ENCODE measurements at regions not wholly inside any gene's neighbourhood (a gene's known extent, or its start where the extent isn't known, plus 50 kb on each side); places are given as distances from the start of the nearest gene placed in this dataset.

DNA sequence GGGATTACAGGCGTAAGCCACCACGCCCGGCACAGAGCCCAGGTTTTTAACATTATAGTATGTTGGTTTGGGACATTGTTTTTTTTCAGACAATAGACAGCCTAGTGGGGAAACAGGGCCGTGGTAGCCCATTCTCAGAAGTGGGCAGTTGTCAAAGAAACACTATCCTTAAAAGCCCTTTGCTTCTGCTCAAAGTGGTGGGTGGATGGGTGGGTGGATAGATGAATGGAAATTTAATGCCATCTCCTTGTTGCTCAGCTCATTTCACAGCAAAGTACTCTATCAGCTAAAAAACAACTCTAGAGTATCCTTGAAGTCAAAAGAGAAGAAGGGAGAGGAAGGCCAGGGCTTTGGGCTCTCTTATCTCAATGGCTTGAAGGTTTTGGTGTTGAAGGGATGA, 137.8 kb downstream of the RRAGC start:
- Mint-ChIP-seq H3K9me3 (ENCODE audit: low read depth, unreplicated experiment) (no peaks in the 10 kb centered on the region), H3K4me1 (ENCODE audit: low read depth, unreplicated experiment) (no peaks in the 10 kb centered on the region), H3K27me3 (ENCODE audit: unreplicated experiment) (peaks cover 96% of the 10 kb centered on the region), H3K4me3 (ENCODE audit: low read depth, unreplicated experiment) (no peak overlapping the region), H3K27ac (ENCODE audit: unreplicated experiment) (no peak overlapping the region), H3K36me3 (ENCODE audit: insufficient read depth, unreplicated experiment) (no peaks in the 10 kb centered on the region)
- no TSS peak for BruUV-seq (replicated peaks)
- intact Hi-C loops (cut with micrococcal nuclease; ENCODE audit: unreplicated experiment) = no loop called here
- no peak for DNase-seq
- TF ChIP-seq, protein P1, sequence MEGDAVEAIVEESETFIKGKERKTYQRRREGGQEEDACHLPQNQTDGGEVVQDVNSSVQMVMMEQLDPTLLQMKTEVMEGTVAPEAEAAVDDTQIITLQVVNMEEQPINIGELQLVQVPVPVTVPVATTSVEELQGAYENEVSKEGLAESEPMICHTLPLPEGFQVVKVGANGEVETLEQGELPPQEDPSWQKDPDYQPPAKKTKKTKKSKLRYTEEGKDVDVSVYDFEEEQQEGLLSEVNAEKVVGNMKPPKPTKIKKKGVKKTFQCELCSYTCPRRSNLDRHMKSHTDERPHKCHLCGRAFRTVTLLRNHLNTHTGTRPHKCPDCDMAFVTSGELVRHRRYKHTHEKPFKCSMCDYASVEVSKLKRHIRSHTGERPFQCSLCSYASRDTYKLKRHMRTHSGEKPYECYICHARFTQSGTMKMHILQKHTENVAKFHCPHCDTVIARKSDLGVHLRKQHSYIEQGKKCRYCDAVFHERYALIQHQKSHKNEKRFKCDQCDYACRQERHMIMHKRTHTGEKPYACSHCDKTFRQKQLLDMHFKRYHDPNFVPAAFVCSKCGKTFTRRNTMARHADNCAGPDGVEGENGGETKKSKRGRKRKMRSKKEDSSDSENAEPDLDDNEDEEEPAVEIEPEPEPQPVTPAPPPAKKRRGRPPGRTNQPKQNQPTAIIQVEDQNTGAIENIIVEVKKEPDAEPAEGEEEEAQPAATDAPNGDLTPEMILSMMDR (IDR thresholded peaks at IDR 0.05; ENCODE audit: unreplicated experiment) = no peak
- CTCF ChIA-PET = no interaction called here

DNA sequence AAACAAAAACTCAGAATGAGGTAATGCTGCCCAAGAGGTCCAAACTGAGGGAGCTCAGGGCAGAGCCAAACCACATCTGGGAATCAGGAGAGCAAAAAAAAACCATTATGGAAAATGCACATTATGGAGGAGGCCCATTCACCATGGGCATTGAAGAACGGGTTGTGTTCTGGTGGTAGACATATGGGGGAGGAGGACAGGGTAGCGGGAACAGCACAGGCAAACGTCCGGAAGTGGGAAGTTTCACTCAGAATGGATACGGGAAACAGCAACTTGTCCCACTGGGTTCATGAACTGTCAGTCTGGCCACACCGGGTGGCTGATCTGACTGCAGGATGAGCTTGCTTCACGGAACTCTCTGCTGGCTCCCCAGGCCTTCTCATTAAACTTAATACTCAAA, 139.7 kb downstream of the RRAGC start:
- Mint-ChIP-seq H3K36me3 (ENCODE audit: insufficient read depth, unreplicated experiment) (no peaks in the 10 kb centered on the region), H3K4me3 (ENCODE audit: low read depth, unreplicated experiment) (no peak overlapping the region), H3K4me1 (ENCODE audit: low read depth, unreplicated experiment) (no peaks in the 10 kb centered on the region), H3K27ac (ENCODE audit: unreplicated experiment) (no peak overlapping the region), H3K9me3 (ENCODE audit: low read depth, unreplicated experiment) (no peaks in the 10 kb centered on the region), H3K27me3 (ENCODE audit: unreplicated experiment) (peaks cover 79% of the 10 kb centered on the region)
- TF ChIP-seq, protein P1 (IDR thresholded peaks at IDR 0.05; ENCODE audit: unreplicated experiment) = no peak
- intact Hi-C loops (cut with micrococcal nuclease; ENCODE audit: unreplicated experiment) = no loop called here
- BruUV-seq (replicated peaks) = no TSS peak
- CTCF ChIA-PET = interaction anchor here (0.6 to 0.7 kb wide), 3 partner anchors 23 to 152 kb away, joined by 3 to 4 read pairs (median 3); no protein-coding TSS in a partner anchor
- DNase-seq = no peak

DNA sequence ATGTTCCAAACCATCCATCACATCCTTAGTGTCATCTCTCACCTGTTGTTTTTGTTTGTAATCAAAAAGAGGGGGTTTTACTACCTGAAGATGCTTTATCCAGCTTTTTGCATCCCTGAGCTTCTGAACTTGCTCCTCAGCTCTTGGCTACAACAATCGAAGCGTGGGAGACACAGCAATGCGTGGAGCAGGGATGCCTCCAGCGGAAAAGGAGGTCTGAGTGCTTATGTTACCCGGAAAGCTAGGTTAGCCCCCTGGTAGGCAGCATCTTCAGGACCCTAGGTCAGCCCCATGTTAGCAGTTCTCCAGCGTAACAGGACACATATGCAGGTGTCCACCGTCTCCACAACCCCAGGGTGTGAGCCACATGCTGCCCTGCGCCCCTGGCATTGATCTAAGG, 141.5 kb downstream of the RRAGC start:
- peaks cover 75% of the 10 kb centered on the region for H3K27me3 Mint-ChIP-seq (ENCODE audit: unreplicated experiment)
- no TSS peak for BruUV-seq (replicated peaks)
- no peak overlapping the region for H3K27ac Mint-ChIP-seq (ENCODE audit: unreplicated experiment)
- intact Hi-C loops (cut with micrococcal nuclease; ENCODE audit: unreplicated experiment) = no loop called here
- DNase-seq = no peak
- no peaks in the 10 kb centered on the region for H3K36me3 Mint-ChIP-seq (ENCODE audit: insufficient read depth, unreplicated experiment)
- H3K9me3 Mint-ChIP-seq (ENCODE audit: low read depth, unreplicated experiment) = no peaks in the 10 kb centered on the region
- no peak overlapping the region for H3K4me3 Mint-ChIP-seq (ENCODE audit: low read depth, unreplicated experiment)
- TF ChIP-seq, protein P1 (IDR thresholded peaks at IDR 0.05; ENCODE audit: unreplicated experiment) = no peak
- no peaks in the 10 kb centered on the region for H3K4me1 Mint-ChIP-seq (ENCODE audit: low read depth, unreplicated experiment)
- CTCF ChIA-PET = no interaction called here

DNA sequence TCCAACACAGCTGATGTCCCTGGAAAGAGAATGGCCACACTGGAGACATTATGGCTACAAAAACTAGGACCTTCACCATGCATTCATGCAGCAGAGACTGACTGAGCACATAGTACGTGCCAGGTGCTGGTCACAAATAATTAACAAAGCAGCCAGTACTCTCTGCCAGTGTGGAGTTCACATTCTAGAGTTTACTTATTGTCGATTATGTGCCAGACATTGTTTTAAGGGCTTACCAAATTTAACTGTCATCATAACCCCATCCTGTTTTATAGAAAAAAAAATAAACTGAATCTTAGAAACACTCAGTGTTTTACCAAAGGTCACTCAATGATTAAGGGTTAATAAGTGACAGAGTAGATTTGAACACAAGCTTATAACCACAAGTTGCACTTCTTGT, 143.3 kb downstream of the RRAGC start:
- intact Hi-C loops (cut with micrococcal nuclease; ENCODE audit: unreplicated experiment) = no loop called here
- no peaks in the 10 kb centered on the region for H3K36me3 Mint-ChIP-seq (ENCODE audit: insufficient read depth, unreplicated experiment)
- H3K27me3 Mint-ChIP-seq (ENCODE audit: unreplicated experiment) = peaks cover 75% of the 10 kb centered on the region
- no peak overlapping the region for H3K27ac Mint-ChIP-seq (ENCODE audit: unreplicated experiment)
- CTCF ChIA-PET = no interaction called here
- TF ChIP-seq, protein P1 (IDR thresholded peaks at IDR 0.05; ENCODE audit: unreplicated experiment) = no peak
- no peak overlapping the region for H3K4me3 Mint-ChIP-seq (ENCODE audit: low read depth, unreplicated experiment)
- H3K9me3 Mint-ChIP-seq (ENCODE audit: low read depth, unreplicated experiment) = no peaks in the 10 kb centered on the region
- no TSS peak for BruUV-seq (replicated peaks)
- no peaks in the 10 kb centered on the region for H3K4me1 Mint-ChIP-seq (ENCODE audit: low read depth, unreplicated experiment)
- DNase-seq = no peak

All from Calu3 (cell line).